Retinal pigment epithelial cell (primary cell): ENCODE measurements at regions not wholly inside any gene's neighbourhood (a gene's known extent, or its start where the extent isn't known, plus 50 kb on each side); places are given as distances from the start of the nearest gene placed in this dataset.

Experiments used
- DNase-seq: peaks from one replicate; pipeline ENCODE4 v3.0.0-alpha.2; 2010; ENCODE audit warnings: low read depth
- H3K4me3 ChIP-seq: 2 replicates; pipeline ENCODE4 v1.5.1; 2011; ENCODE audit warnings: mild to moderate bottlenecking, low read length, control low read depth, moderate library complexity
- CTCF ChIP-seq: conservative IDR thresholded peaks from 2 replicates; pipeline ENCODE4 v1.5.1; 2011; ENCODE audit warnings: low read depth, low read length, control low read depth, inconsistent platforms

GRCh38 chr3:11089931-11090330 lies 64.4 kb upstream of the HRH1 start:
- H3K4me3 ChIP-seq = no peak overlapping the region
- TF ChIP-seq CTCF = no peak
- no peak for DNase-seq

DNA sequence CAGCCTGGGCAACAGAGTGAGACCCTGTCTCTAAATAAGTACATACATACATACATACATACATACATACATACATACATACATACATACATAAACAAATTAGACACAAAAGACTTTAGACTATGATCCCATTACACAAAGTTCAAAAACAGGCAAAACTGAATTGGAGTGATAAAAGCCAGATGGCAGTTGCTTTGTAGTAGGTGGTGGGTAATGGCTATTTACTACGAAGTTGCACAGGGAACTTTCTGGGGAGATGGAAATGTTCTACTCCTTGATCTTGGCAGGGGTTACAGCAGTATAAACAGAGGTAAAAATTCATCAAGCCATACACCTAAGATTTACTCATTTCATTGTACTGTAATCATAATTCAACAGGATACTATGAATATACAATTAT lies 63.7 kb upstream of the HRH1 start:
- no peak overlapping the region for H3K4me3 ChIP-seq
- no peak for DNase-seq
- TF ChIP-seq CTCF = no peak

- TF ChIP-seq CTCF = no peak
- no peak overlapping the region for H3K4me3 ChIP-seq
- DNase-seq = no peak
Measured at GRCh38 chr3:11091088-11091590, 63.2 kb upstream of the HRH1 start.

DNA sequence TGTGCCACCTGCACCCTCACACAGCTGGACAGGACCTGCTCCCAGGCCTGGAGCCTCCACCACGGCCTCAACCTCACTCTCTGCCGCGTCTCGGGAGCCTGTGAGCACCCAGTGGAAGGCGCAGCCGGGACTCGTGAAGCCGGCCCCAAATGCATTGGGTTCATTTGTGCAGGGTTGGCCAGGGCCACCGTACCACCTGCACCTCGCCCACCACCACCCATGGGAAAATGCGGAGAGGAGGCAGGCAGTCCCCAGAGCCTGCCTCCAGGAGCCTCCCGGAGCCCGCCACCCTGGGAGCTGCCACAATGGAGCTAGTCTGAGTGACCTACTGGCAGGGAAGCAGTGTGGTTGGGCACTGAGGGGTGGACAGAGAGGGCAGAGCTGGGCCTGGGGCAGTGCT lies 62.5 kb upstream of the HRH1 start:
- no peak for DNase-seq
- H3K4me3 ChIP-seq = no peak overlapping the region
- TF ChIP-seq CTCF = no peak

- no peak for TF ChIP-seq CTCF
- H3K4me3 ChIP-seq = no peak overlapping the region
- no peak for DNase-seq
Measured at GRCh38 chr3:11093823-11094340, 60.4 kb upstream of the HRH1 start.

GRCh38 chr3:11095932-11096265 lies 58.4 kb upstream of the HRH1 start:
- DNase-seq = no peak
- no peak overlapping the region for H3K4me3 ChIP-seq
- peak; percentile 26 for TF ChIP-seq CTCF

GRCh38 chr3:11096266-11097139 lies 57.8 kb upstream of the HRH1 start:
- peak overlapping the region; percentile 34 for H3K4me3 ChIP-seq
- no peak for TF ChIP-seq CTCF
- peak; percentile 54 for DNase-seq
